GM12878 (cell line): ENCODE measurements at regions not wholly inside any gene's neighbourhood (a gene's known extent, or its start where the extent isn't known, plus 50 kb on each side); places are given as distances from the start of the nearest gene placed in this dataset.

ENCODE experiments used
- ATAC-seq: fragments of 200-7000 bp; cut with Tn5 transposase; 3 replicates; pipeline ENCODE4 v1.9.1; 2020; ENCODE audit warnings: mild to moderate bottlenecking, moderate library complexity
- BruUV-seq: library from RNA; stranded (reverse); fragments of 400-500 nt; replicated peaks from 2 replicates; lab custom pipeline; 2021; lab: Mats Ljungman, UMichigan
- CTCF ChIA-PET: fragments of 300-600 bp; sonication (Branson Sonifier 250); formaldehyde crosslinking; extraction: SDS; loops from one replicate; lab custom pipeline; 2021; ENCODE audit warnings: inconsistent platforms; lab: Yijun Ruan, JAX
- POLR2A ChIA-PET: fragments of 350-600 bp; formaldehyde crosslinking; extraction: SDS; loops from one replicate; lab custom pipeline; 2021; ENCODE audit warnings: inconsistent platforms; lab: Charles Lee
- RAD21 ChIA-PET: fragments of 300-600 bp; sonication (Branson Sonifier 250); formaldehyde crosslinking; loops from one replicate; lab custom pipeline; 2023; ENCODE audit warnings: antibody characterized with exemption; ENCODE audit not compliant: unreplicated experiment; lab: Charles Lee
- SMC1A ChIA-PET: fragments of 300-600 bp; sonication (Branson Sonifier 250); formaldehyde crosslinking; loops from one replicate; lab custom pipeline; 2023; ENCODE audit not compliant: unreplicated experiment, uncharacterized antibody; lab: Charles Lee
- DNase-seq: peaks from one replicate; pipeline ENCODE4 v3.0.0-alpha.2; 2011; ENCODE audit warnings: low read depth, low spot score
- FAIRE-seq: peaks from 3 replicates; lab custom pipeline; 2011; peaks lifted over from hg19 to GRCh38; lab: Jason Lieb, UNC
- H2AFZ ChIP-seq: 2 replicates; pipeline ENCODE4 v1.6.0; 2011; ENCODE audit warnings: low read depth, low read length, control low read depth; ENCODE audit not compliant: control insufficient read depth
- H3K27ac ChIP-seq: 2 replicates; pipeline ENCODE4 v1.5.1; 2011; ENCODE audit warnings: control low read depth; ENCODE audit not compliant: control insufficient read depth, insufficient read depth
- H3K27me3 ChIP-seq, 2 experiments: replicated peaks in 1 of 2; 2 replicates each; pipeline versions ENCODE4 v1.6.0 to v1.6.1; 2011; ENCODE audit warnings: low read length in 1 of 2; ENCODE audit not compliant: control insufficient read depth in 2 of 2, insufficient read depth in 2 of 2
- H3K36me3 ChIP-seq, 2 experiments: 2 replicates each; pipeline ENCODE4 v1.5.1; 2011; ENCODE audit warnings: low read length in 1 of 2; ENCODE audit not compliant: control insufficient read depth in 2 of 2, insufficient read depth in 2 of 2
- H3K4me1 ChIP-seq: 2 replicates; pipeline ENCODE4 v1.6.1; 2011; ENCODE audit warnings: mild to moderate bottlenecking, low read length, moderate library complexity, mixed read lengths; ENCODE audit not compliant: control insufficient read depth, insufficient read depth
- H3K4me2 ChIP-seq: 2 replicates; pipeline ENCODE4 v1.6.0; 2011; ENCODE audit warnings: control low read depth; ENCODE audit not compliant: control insufficient read depth, insufficient read depth
- H3K4me3 ChIP-seq: fragments of 200-600 bp; sonication (generic); 2 replicates; pipeline ENCODE4 v1.5.1; 2016
- H3K79me2 ChIP-seq: 2 replicates; pipeline ENCODE4 v1.6.0; 2011; ENCODE audit warnings: low read length; ENCODE audit not compliant: control insufficient read depth, insufficient read depth
- H3K9ac ChIP-seq: 2 replicates; pipeline ENCODE4 v1.8.0; 2011; ENCODE audit warnings: low read length, control low read depth, mixed read lengths; ENCODE audit not compliant: control insufficient read depth, insufficient read depth
- H3K9me3 ChIP-seq: replicated peaks from 3 replicates; pipeline ENCODE4 v1.5.1; 2011; ENCODE audit warnings: mild to moderate bottlenecking, low read length; ENCODE audit not compliant: control insufficient read depth, insufficient read depth
- H4K20me1 ChIP-seq: 2 replicates; pipeline ENCODE4 v1.6.0; 2011; ENCODE audit not compliant: control insufficient read depth, insufficient read depth
- BCL11A ChIP-seq: IDR thresholded peaks from 2 replicates; pipeline ENCODE4 v1.6.1; 2011; ENCODE audit warnings: low read depth, low read length
- CBFB ChIP-seq: IDR thresholded peaks from 2 replicates; pipeline ENCODE4 v1.6.1; 2016; ENCODE audit warnings: antibody characterized with exemption, low read depth
- ESRRA ChIP-seq: IDR thresholded peaks from 2 replicates; pipeline ENCODE4 v1.6.1; 2012; ENCODE audit warnings: mild to moderate bottlenecking, low read length, improper control_type of control experiment
- ETV6 ChIP-seq, 2 experiments: fragments of 450-650 bp in 1 of 2; IDR thresholded peaks in 1 of 2; conservative IDR thresholded peaks in 1 of 2; 2 replicates each; pipeline ENCODE4 v1.6.1; 2014; ENCODE audit warnings: antibody characterized with exemption in 1 of 2, borderline replicate concordance in 1 of 2, low read depth in 1 of 2, mild to moderate bottlenecking in 1 of 2, moderate library complexity in 1 of 2
- FOS ChIP-seq: IDR thresholded peaks from 3 replicates; pipeline ENCODE4 v1.6.1; 2011; ENCODE audit warnings: borderline replicate concordance; ENCODE audit not compliant: insufficient read length; ENCODE audit errors: extremely low read depth
- IKZF1 ChIP-seq: fragments of 450-650 bp; conservative IDR thresholded peaks from 2 replicates; pipeline ENCODE4 v1.6.1; 2017; ENCODE audit warnings: antibody characterized with exemption, mild to moderate bottlenecking
- POU2F2 ChIP-seq: IDR thresholded peaks from 3 replicates; pipeline ENCODE4 v1.6.1; 2011; ENCODE audit warnings: low read depth, mild to moderate bottlenecking, low read length, borderline replicate concordance
- TAF1 ChIP-seq: IDR thresholded peaks from 2 replicates; pipeline ENCODE4 v1.6.1; 2011; ENCODE audit warnings: mild to moderate bottlenecking, low read depth, low read length, borderline replicate concordance
- YBX1 ChIP-seq: fragments of 450-650 bp; IDR thresholded peaks from 2 replicates; pipeline ENCODE4 v1.6.1; 2016; ENCODE audit warnings: antibody characterized with exemption
- ZBTB33 ChIP-seq: fragments of 450-650 bp; IDR thresholded peaks from 2 replicates; pipeline ENCODE4 v1.6.1; 2017; ENCODE audit warnings: mild to moderate bottlenecking
- ZNF207 ChIP-seq: fragments of 450-650 bp; IDR thresholded peaks from 2 replicates; pipeline ENCODE4 v1.6.1; 2014; ENCODE audit warnings: antibody characterized with exemption, mild to moderate bottlenecking, borderline replicate concordance
- ZNF622 ChIP-seq: fragments of 450-650 bp; IDR thresholded peaks from 2 replicates; pipeline ENCODE4 v1.6.1; 2017; ENCODE audit warnings: mild to moderate bottlenecking, inconsistent platforms
- ZNF687 ChIP-seq: fragments of 450-650 bp; IDR thresholded peaks from 2 replicates; pipeline ENCODE4 v1.6.1; 2017; ENCODE audit warnings: mild to moderate bottlenecking, moderate library complexity
- WGBS: methylation state at CpG from one replicate; pipeline ENCODE4 v1.1.6; 2016; ENCODE audit warnings: low lambda C conversion rate; ENCODE audit not compliant: insufficient replicate concordance, insufficient coverage; ENCODE audit errors: missing lambda C conversion rate; 5-methylcytosine and 5-hydroxymethylcytosine counted together
- in situ Hi-C: fragments of 300-500 bp; cut with MboI; formaldehyde crosslinking; loops from 9 replicates; pipeline ENCODE4 v1.14.3; 2018; ENCODE audit warnings: mixed read lengths
- intact Hi-C: fragments of 100-400 bp; cut with micrococcal nuclease; formaldehyde crosslinking; loops from one replicate; pipeline ENCODE4 v1.14.2; 2022; ENCODE audit not compliant: unreplicated experiment

- TF ChIP-seq ZBTB33 (no peak), FOS (no peak)
Measured at GRCh38 chr1:222441066-222441465, 106.8 kb downstream of the HHIPL2 start (continued).

GRCh38 chr1:222424826-222425225 lies 123.1 kb downstream of the HHIPL2 start:
- Histone ChIP-seq H3K4me3 (no peak overlapping the region), H3K79me2 (no peaks in the 10 kb centered on the region), H3K27ac (no peak overlapping the region), H2AFZ (no peak overlapping the region), H3K9me3 (no peaks in the 10 kb centered on the region), H3K9ac (no peak overlapping the region), H3K4me1 (no peaks in the 10 kb centered on the region), H3K4me2 (no peak overlapping the region), H3K36me3 (no peaks in the 10 kb centered on the region), H3K27me3 (no peaks in the 10 kb centered on the region), H4K20me1 (no peaks in the 10 kb centered on the region)
- no TSS peak for BruUV-seq
- intact Hi-C loops: no loop called here
- in situ Hi-C loops: no loop called here
- no peak for TF ChIP-seq BCL11A
- TF ChIP-seq ESRRA: no peak
- TF ChIP-seq ZNF207: no peak
- no peak for FAIRE-seq
- ChIA-PET RAD21 (no interaction called here), SMC1A (no interaction called here), CTCF (no interaction called here), POLR2A (no interaction called here)
- no peak for ATAC-seq
- no peak for DNase-seq
- 0% methylated on average over 1 of the region's 1 CpG for WGBS

GRCh38 chr1:222421380-222421779 lies 126.5 kb downstream of the HHIPL2 start:
- in situ Hi-C loops: no loop called here
- TF ChIP-seq YBX1 (no peak), CBFB (no peak), ETV6 (conservative IDR thresholded peaks at IDR 0.05 in 1 of 2, IDR thresholded peaks at IDR 0.05 in 1 of 2; ENCODE audit: borderline replicate concordance in 1 of 2, low read depth in 1 of 2) (no peak), ZNF622 (no peak), POU2F2 (no peak), TAF1 (no peak), IKZF1 (no peak), ZNF687 (no peak)

More at GRCh38 chr1:222421380-222421779, 126.5 kb downstream of the HHIPL2 start:
- no peak for ATAC-seq
- DNase-seq: no peak
- H3K27ac ChIP-seq: no peak overlapping the region
- no peak overlapping the region for H3K4me2 ChIP-seq
- RAD21 ChIA-PET: no interaction called here
- CTCF ChIA-PET: no interaction called here
- no peaks in the 10 kb centered on the region for H3K79me2 ChIP-seq
- H3K9me3 ChIP-seq: no peaks in the 10 kb centered on the region
- H3K36me3 ChIP-seq: no peaks in the 10 kb centered on the region
- SMC1A ChIA-PET: no interaction called here
- H2AFZ ChIP-seq: no peak overlapping the region
- no peak overlapping the region for H3K9ac ChIP-seq
- H3K4me1 ChIP-seq: no peaks in the 10 kb centered on the region
- POLR2A ChIA-PET: no interaction called here
- FAIRE-seq: no peak
- intact Hi-C loops: no loop called here
- no peaks in the 10 kb centered on the region for H4K20me1 ChIP-seq
- H3K4me3 ChIP-seq: no peak overlapping the region
- no peaks in the 10 kb centered on the region for H3K27me3 ChIP-seq
- BruUV-seq: no TSS peak
